Left cardiac atrium (tissue), 4 donors: ENCODE measurements at regions not wholly inside any gene's neighbourhood (a gene's known extent, or its start where the extent isn't known, plus 50 kb on each side); places are given as distances from the start of the nearest gene placed in this dataset.
A peak's percentile ranks its signal among the peaks of the same experiment; 100 is the strongest.

ENCODE experiments used
- ATAC-seq, 2 donors: fragments of 200-7000 bp; cut with Tn5 transposase; one replicate each; pipeline ENCODE4 v1.9.1; 2020; ENCODE audit warnings: mild to moderate bottlenecking in 2 of 2, moderate library complexity in 2 of 2
- DNase-seq: peaks from one replicate; pipeline ENCODE4 v3.0.0-alpha.2; 2020
- intact Hi-C, 2 donors: fragments of 100-400 bp; cut with DNase I; formaldehyde crosslinking; loops; one replicate each; pipeline versions ENCODE4 v1.14.1 to v1.15.1; 2022 to 2023
- donor health status: DM: no; HTN: yes; CAD: no.
- donor health status: DM: no; HTN: yes; CAD: no; lungs with severe emphysema.
- donor health status: DM: yes; HTN: yes; CAD: no.
- donor health status: Dilated cardiomyopathy.

DNA sequence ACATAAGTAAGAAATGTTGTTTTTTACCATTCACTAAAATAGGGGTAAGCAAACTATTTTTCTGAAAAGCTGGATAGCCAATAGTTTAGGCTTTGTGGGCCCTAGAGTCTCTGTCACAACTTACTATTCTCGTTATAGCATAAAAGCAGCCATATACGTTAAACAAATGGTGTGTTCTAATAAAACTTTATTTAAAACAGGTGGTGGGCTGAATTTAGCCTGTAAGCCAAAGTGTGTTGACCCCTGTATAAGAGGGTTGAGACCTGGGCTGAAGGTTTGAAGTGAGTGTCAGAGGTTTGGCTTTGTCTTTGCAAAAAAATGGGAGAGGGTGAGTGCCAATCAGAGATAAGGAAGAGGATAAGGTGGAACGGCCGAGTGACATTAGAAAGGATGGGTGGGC is 197.2 kb downstream of the RNF144B start:
- intact Hi-C loops = no loop called here
- no peak for DNase-seq
- no peak for ATAC-seq

- ATAC-seq (peak; percentile 41 to 96), DNase-seq (peak; percentile 46)
- intact Hi-C loops = no loop called here
These were observed 198.0 kb downstream of the RNF144B start for GRCh38 chr6:18585032-18585573.

DNA sequence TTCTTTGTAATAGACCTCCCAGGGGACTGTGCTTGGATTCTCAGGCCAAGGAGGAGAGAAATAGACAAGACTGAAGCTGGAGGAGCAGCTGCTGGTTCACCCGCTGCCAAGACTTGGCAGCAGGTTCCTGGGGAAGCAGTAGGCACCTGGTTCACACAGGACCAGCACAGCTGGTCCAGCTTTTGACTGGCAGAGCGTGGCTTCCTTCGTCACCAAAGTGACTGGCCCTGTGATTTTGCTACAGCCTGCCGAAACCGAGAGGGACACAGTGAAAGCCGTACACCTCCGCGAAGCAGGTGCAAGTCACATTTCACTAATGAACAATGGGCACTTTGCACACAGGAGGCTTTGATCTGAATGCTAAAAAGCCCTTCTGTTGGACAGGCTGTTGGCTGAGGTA is 199.0 kb downstream of the RNF144B start:
- intact Hi-C loops = no loop called here
- DNase-seq (no peak), ATAC-seq (no peak)

GRCh38 chr6:18595774-18596530 is 208.8 kb downstream of the RNF144B start:
- ATAC-seq (peak; percentile 87 to 92), DNase-seq (peak; percentile 44)
- intact Hi-C loops = loop anchor here (5.0 to 10.0 kb wide), 2 partner anchors 329 to 1461 kb away; no protein-coding TSS in a partner anchor

DNA sequence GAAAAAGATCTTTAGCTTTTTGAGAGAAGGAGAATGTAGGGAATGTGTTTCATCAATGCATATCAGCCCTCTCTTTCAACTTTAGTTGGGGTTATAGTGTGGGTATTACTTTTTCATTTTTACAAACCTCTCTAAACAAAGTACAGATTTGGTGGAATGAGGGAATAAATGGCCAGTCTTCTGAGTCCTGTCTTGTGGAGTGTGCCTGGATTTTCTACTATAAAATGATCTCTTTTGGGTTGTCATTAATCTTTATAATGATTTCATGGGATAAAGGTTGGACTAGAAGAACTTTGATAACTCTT is 209.3 kb downstream of the RNF144B start:
- ATAC-seq (no peak), DNase-seq (no peak)
- intact Hi-C loops = loop anchor here (5.0 to 10.0 kb wide), 2 partner anchors 328 to 1461 kb away; no protein-coding TSS in a partner anchor

DNA sequence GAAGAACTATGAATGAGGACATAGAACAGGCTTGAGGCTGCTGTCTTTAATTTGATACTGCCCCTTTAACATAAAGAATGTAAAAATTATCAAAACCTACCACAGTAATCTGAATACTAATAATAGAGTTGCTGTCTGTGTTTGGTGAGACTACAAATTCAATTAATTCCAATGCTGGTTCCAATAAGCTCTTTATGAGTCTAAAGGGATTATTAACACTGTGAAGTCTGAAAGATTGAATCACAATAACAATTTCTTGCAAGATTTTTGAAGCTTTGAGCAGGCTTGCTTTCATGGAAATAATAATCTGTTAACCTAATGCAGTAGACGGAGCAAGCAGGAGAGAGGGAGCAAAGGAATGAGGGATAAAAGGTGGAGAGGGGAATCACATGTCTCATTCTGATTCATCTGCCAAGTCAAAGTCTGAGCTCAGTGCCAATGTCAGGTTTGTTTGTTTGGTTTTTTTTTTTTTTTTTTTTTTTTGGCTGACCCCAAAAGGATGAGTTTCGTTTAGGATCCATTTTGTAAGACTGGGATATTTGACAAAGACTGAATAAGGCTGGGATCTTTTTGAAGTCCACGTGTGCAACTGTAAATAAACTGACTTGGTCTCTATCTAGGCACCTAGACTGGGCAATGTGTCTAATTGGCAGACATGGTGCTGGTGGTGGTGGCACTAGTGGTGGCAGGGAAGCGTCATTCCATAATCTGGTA is 211.6 kb downstream of the RNF144B start:
- intact Hi-C loops = loop anchor here (5.0 to 10.0 kb wide), 2 partner anchors 326 to 1459 kb away; no protein-coding TSS in a partner anchor
- ATAC-seq (no peak), DNase-seq (no peak)

- DNase-seq (no peak), ATAC-seq (no peak)
- intact Hi-C loops = no loop called here
These were observed 213.1 kb downstream of the RNF144B start for GRCh38 chr6:18600255-18600654.

DNA sequence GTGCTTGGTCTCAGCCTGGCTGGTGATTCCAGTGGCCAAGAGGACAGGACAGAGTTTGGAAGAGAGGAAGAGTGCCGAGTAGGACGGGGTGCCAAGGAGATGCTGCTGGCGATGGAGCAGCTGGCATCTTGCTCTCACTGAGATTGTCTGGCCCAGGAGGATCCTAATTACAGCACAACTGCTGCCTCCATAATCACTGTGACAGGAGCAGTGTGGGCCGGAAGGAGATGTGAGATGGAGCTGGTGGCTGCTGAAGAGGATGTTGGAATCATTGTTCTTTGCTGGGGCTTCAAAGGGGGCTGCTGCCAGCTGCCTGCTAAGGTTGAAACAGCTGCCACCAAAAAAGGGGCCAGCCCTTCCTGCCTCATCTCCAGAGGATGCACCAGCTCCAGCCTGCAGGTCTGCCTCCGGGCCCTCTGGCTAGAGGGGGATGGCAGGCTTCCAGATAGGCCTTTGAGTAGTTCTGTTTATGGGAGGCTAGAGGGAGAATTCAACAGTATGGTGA is 214.4 kb downstream of the RNF144B start:
- intact Hi-C loops = no loop called here
- no peak for DNase-seq
- no peak for ATAC-seq

DNA sequence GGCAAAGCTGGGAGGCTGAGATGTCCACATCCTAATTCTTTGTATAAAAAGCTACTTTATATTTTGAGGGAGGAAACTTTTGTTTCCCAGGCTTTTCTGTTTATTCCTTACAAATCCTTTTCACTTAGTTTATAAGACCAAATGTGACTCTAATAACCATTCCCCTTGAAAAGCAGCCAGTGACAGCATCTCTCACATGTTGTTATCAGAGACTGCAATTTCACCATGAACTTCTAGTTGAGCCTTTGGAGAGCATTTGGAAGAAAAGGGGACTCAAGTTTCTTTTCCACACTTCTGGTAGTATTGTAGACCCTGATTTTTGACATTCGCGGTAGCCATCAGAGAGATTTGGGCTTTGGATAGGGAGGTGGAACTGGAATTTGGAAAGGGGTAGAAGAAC is 215.8 kb downstream of the RNF144B start:
- ATAC-seq (no peak), DNase-seq (no peak)
- intact Hi-C loops = no loop called here

- DNase-seq = no peak
- ATAC-seq = no peak
- intact Hi-C loops = no loop called here
These were observed 216.2 kb downstream of the RNF144B start for GRCh38 chr6:18603361-18603760.

- no peak for ATAC-seq
- intact Hi-C loops = no loop called here
- DNase-seq = no peak
These were observed 218.7 kb downstream of the RNF144B start for GRCh38 chr6:18605841-18606240.

DNA sequence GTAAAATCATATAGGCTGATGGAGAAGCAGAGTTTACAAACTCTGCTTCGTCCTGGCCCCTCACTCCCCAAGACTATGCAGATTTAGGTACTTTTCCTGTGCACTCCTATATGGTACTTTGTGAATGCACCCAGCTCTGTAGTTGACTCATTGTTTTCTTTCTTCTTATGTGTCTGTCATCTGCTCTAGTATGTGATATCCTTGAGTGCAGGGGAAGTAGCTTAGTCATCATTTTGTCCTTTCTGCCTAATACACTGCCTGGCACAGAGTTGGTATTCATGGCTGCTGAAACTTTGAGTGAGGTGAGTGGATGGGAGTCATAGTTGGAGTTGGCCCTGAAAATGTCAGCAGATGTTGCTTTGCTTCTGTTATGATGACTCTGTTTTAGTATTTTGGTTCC is 222.6 kb downstream of the RNF144B start:
- intact Hi-C loops = no loop called here
- ATAC-seq (no peak), DNase-seq (no peak)

- DNase-seq = no peak
- ATAC-seq = no peak
- intact Hi-C loops = no loop called here
These were observed 226.3 kb downstream of the RNF144B start for GRCh38 chr6:18613319-18613925.

DNA sequence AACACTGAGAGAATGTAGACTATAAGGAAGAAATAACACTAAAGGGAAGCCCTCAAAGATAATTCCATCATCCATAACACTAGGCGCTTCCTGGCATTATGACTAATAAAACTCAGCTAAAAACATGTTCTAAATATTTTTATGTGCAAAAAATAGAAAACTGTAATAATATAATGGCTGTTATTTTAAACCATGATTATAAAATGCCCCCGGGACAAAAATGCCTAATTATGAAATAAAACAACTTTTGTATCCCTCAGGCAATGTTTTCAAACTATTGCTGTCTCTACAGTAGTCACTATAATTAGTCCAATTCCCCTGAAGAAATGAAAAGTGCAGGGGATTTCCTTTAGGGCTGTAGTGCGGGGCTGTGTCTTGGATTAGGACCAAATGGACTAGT is 242.4 kb downstream of the RNF144B start:
- ATAC-seq (no peak), DNase-seq (no peak)
- intact Hi-C loops = no loop called here

GRCh38 chr6:18632670-18633410 is 245.7 kb downstream of the RNF144B start:
- ATAC-seq (no peak), DNase-seq (no peak)
- intact Hi-C loops = no loop called here

DNA sequence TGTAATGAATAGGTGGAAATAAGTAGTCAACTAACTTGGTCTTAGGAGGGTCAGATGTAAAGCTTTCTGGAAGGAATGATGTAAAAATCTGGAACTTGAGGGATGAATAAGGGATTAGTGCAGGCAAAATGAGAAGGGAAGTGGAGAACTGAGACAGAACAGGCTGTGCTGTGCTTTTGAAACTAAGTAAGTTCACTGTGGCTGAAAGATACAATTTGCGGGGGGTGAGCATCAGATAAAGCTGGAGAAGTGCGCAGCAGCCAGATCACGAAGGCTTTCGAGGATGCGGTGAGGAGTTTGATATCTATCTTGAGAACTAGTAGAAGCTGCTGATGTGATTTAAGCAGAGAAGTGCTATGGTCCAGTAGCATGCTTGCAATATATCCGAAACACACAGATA is 247.8 kb downstream of the RNF144B start:
- DNase-seq (no peak), ATAC-seq (no peak)
- intact Hi-C loops = no loop called here

DNA sequence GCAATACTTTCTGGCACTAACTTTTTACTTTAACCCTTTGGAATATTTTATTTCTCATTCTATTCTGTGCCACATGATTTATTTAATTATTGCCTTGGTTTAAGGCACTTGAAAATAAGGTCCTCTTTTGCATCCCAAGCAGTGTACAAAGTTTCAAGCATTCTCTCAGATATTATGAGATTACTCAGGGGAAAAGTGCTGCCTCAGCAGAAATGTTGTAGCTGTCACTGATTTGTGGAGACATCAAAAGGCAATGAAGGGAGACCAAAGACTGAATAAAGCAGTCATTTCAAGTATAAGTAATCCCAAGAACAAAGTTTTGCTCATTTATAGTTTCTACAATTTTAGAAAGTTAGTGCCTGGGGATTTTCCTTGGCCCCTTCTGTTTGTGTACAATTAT is 253.0 kb downstream of the RNF144B start:
- intact Hi-C loops = no loop called here
- no peak for ATAC-seq
- no peak for DNase-seq

- ATAC-seq (no peak), DNase-seq (no peak)
- intact Hi-C loops = no loop called here
These were observed 253.6 kb downstream of the RNF144B start for GRCh38 chr6:18640754-18641153.

DNA sequence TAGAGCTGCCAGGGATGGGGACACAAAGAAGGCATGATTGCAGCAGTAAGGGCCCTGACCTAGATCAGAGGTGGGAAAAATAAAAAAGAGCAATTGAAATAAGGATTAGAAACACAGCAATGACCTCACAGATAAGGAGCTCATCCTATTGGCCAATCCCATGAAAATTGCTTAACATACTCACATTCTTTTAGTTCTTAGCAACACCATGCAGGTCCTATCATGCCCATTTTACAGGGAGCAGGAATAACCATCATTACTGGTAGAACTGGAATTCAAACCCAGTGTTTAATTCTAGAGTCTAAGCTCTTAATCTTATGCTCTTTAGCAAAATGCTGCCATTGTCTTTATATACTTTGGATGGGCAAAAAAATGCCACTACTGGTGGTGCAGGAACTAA is 267.7 kb downstream of the RNF144B start:
- ATAC-seq (no peak), DNase-seq (no peak)
- intact Hi-C loops = no loop called here
